Activated CD4-positive, alpha-beta memory T cell treated with anti-CD3 and anti-CD28 coated beads for 36 hours (primary cell): ENCODE measurements at regions not wholly inside any gene's neighbourhood (a gene's known extent, or its start where the extent isn't known, plus 50 kb on each side); places are given as distances from the start of the nearest gene placed in this dataset.
"Not testable (repeated sequence)": the region's sequence is repeated elsewhere in the genome, so short reads cannot be mapped to it uniquely, and the experiment has no call there.

ENCODE experiments used
- CTCF ChIA-PET: fragments of 350-600 bp; sonication (Branson Sonifier 250); formaldehyde crosslinking; loops from one replicate; lab custom pipeline; 2021; ENCODE audit warnings: antibody characterized with exemption, inconsistent platforms; lab: Charles Lee
- POLR2A ChIA-PET: fragments of 350-600 bp; sonication (Branson Sonifier 250); formaldehyde crosslinking; loops from one replicate; lab custom pipeline; 2021; ENCODE audit warnings: antibody characterized with exemption; lab: Charles Lee
- DNase-seq: peaks from one replicate; pipeline ENCODE4 v3.0.0-alpha.2; 2020
- H3K27ac Mint-ChIP-seq: one replicate; pipeline ENCODE4 v1.8.0; 2021; ENCODE audit warnings: mixed read lengths
- H3K27me3 Mint-ChIP-seq: one replicate; pipeline ENCODE4 v1.8.0; 2021; ENCODE audit warnings: mixed read lengths
- H3K36me3 Mint-ChIP-seq: one replicate; pipeline ENCODE4 v1.8.0; 2021; ENCODE audit warnings: mixed read lengths
- H3K4me1 Mint-ChIP-seq: one replicate; pipeline ENCODE4 v1.8.0; 2021; ENCODE audit warnings: low read depth, mixed read lengths
- H3K4me3 Mint-ChIP-seq: one replicate; pipeline ENCODE4 v1.8.0; 2021; ENCODE audit warnings: mild to moderate bottlenecking, mixed read lengths
- H3K9me3 Mint-ChIP-seq: one replicate; pipeline ENCODE4 v1.8.0; 2021; ENCODE audit warnings: mixed read lengths
- intact Hi-C: fragments of 100-400 bp; cut with micrococcal nuclease; formaldehyde crosslinking; loops from one replicate; pipeline ENCODE4 v1.15.1; 2023

GRCh38 chr15:20104551-20104950 is 437.0 kb downstream of the GOLGA6L6 start:
- H3K9me3 Mint-ChIP-seq, intact Hi-C loops, CTCF ChIA-PET, H3K36me3 Mint-ChIP-seq, POLR2A ChIA-PET, H3K27me3 Mint-ChIP-seq, H3K4me3 Mint-ChIP-seq, H3K27ac Mint-ChIP-seq, H3K4me1 Mint-ChIP-seq: not testable (repeated sequence)
- DNase-seq: peak; percentile 9

GRCh38 chr15:20102862-20103261 is 438.7 kb downstream of the GOLGA6L6 start:
- POLR2A ChIA-PET, H3K27ac Mint-ChIP-seq, H3K9me3 Mint-ChIP-seq, CTCF ChIA-PET, H3K4me1 Mint-ChIP-seq, H3K27me3 Mint-ChIP-seq, H3K4me3 Mint-ChIP-seq, intact Hi-C loops, H3K36me3 Mint-ChIP-seq: not testable (repeated sequence)
- peak; percentile 9 for DNase-seq

- CTCF ChIA-PET, H3K27ac Mint-ChIP-seq, H3K36me3 Mint-ChIP-seq, H3K9me3 Mint-ChIP-seq, H3K27me3 Mint-ChIP-seq, POLR2A ChIA-PET, H3K4me3 Mint-ChIP-seq, H3K4me1 Mint-ChIP-seq, intact Hi-C loops: not testable (repeated sequence)
- DNase-seq: peak; percentile 10
Measured at GRCh38 chr15:20102209-20102608, 439.4 kb downstream of the GOLGA6L6 start.

GRCh38 chr15:20101281-20101680 is 440.3 kb downstream of the GOLGA6L6 start:
- H3K36me3 Mint-ChIP-seq, DNase-seq: not testable (repeated sequence)

GRCh38 chr15:20100604-20101270 is 440.9 kb downstream of the GOLGA6L6 start:
- H3K4me3 Mint-ChIP-seq, POLR2A ChIA-PET, DNase-seq, CTCF ChIA-PET, H3K36me3 Mint-ChIP-seq, H3K27ac Mint-ChIP-seq, H3K4me1 Mint-ChIP-seq, H3K9me3 Mint-ChIP-seq, H3K27me3 Mint-ChIP-seq, intact Hi-C loops: not testable (repeated sequence)

More at GRCh38 chr15:20101281-20101680, 440.3 kb downstream of the GOLGA6L6 start:
- H3K4me1 Mint-ChIP-seq, POLR2A ChIA-PET, H3K9me3 Mint-ChIP-seq, H3K27me3 Mint-ChIP-seq, intact Hi-C loops, CTCF ChIA-PET, H3K27ac Mint-ChIP-seq, H3K4me3 Mint-ChIP-seq: not testable (repeated sequence)

GRCh38 chr15:20095699-20096303 is 445.8 kb downstream of the GOLGA6L6 start:
- H3K27ac Mint-ChIP-seq, DNase-seq, CTCF ChIA-PET, intact Hi-C loops, H3K4me3 Mint-ChIP-seq, H3K36me3 Mint-ChIP-seq, H3K9me3 Mint-ChIP-seq, POLR2A ChIA-PET, H3K27me3 Mint-ChIP-seq, H3K4me1 Mint-ChIP-seq: not testable (repeated sequence)

- CTCF ChIA-PET, H3K9me3 Mint-ChIP-seq: not testable (repeated sequence)
Measured at GRCh38 chr15:20089541-20089940, 452.1 kb downstream of the GOLGA6L6 start.

GRCh38 chr15:20084026-20084425 is 457.6 kb downstream of the GOLGA6L6 start:
- CTCF ChIA-PET, DNase-seq, H3K9me3 Mint-ChIP-seq, H3K4me1 Mint-ChIP-seq, H3K27ac Mint-ChIP-seq, H3K36me3 Mint-ChIP-seq, H3K4me3 Mint-ChIP-seq, intact Hi-C loops, POLR2A ChIA-PET, H3K27me3 Mint-ChIP-seq: not testable (repeated sequence)

More at GRCh38 chr15:20089541-20089940, 452.1 kb downstream of the GOLGA6L6 start:
- H3K36me3 Mint-ChIP-seq, H3K4me3 Mint-ChIP-seq, POLR2A ChIA-PET, H3K27ac Mint-ChIP-seq, DNase-seq, H3K27me3 Mint-ChIP-seq, intact Hi-C loops, H3K4me1 Mint-ChIP-seq: not testable (repeated sequence)

- H3K27ac Mint-ChIP-seq, H3K4me3 Mint-ChIP-seq, DNase-seq, H3K9me3 Mint-ChIP-seq, CTCF ChIA-PET, H3K27me3 Mint-ChIP-seq, H3K36me3 Mint-ChIP-seq, intact Hi-C loops, POLR2A ChIA-PET, H3K4me1 Mint-ChIP-seq: not testable (repeated sequence)
Measured at GRCh38 chr15:20074082-20074481, 467.5 kb downstream of the GOLGA6L6 start.

- H3K4me3 Mint-ChIP-seq, intact Hi-C loops, H3K9me3 Mint-ChIP-seq, POLR2A ChIA-PET, CTCF ChIA-PET, H3K4me1 Mint-ChIP-seq, DNase-seq, H3K36me3 Mint-ChIP-seq, H3K27ac Mint-ChIP-seq, H3K27me3 Mint-ChIP-seq: not testable (repeated sequence)
Measured at GRCh38 chr15:20069043-20069442, 472.6 kb downstream of the GOLGA6L6 start.

GRCh38 chr15:20066173-20066572 is 475.4 kb downstream of the GOLGA6L6 start:
- H3K4me1 Mint-ChIP-seq, CTCF ChIA-PET, H3K27me3 Mint-ChIP-seq, H3K4me3 Mint-ChIP-seq, H3K36me3 Mint-ChIP-seq, H3K9me3 Mint-ChIP-seq, POLR2A ChIA-PET, intact Hi-C loops, DNase-seq, H3K27ac Mint-ChIP-seq: not testable (repeated sequence)

- H3K27ac Mint-ChIP-seq, CTCF ChIA-PET, H3K4me3 Mint-ChIP-seq, H3K36me3 Mint-ChIP-seq, DNase-seq, POLR2A ChIA-PET, H3K9me3 Mint-ChIP-seq, H3K4me1 Mint-ChIP-seq, intact Hi-C loops, H3K27me3 Mint-ChIP-seq: not testable (repeated sequence)
Measured at GRCh38 chr15:20065508-20065907, 476.1 kb downstream of the GOLGA6L6 start.

- DNase-seq, H3K27me3 Mint-ChIP-seq, H3K4me1 Mint-ChIP-seq, H3K9me3 Mint-ChIP-seq, H3K4me3 Mint-ChIP-seq, POLR2A ChIA-PET, H3K36me3 Mint-ChIP-seq, CTCF ChIA-PET, H3K27ac Mint-ChIP-seq, intact Hi-C loops: not testable (repeated sequence)
Measured at GRCh38 chr15:20063167-20063566, 478.4 kb downstream of the GOLGA6L6 start.
